Right lobe of liver (tissue), 4 donors: ENCODE measurements at regions not wholly inside any gene's neighbourhood (a gene's known extent, or its start where the extent isn't known, plus 50 kb on each side); places are given as distances from the start of the nearest gene placed in this dataset.

ENCODE experiments used
- POLR2A ChIP-seq: fragments of 450-650 bp; IDR thresholded peaks from one replicate; pipeline ENCODE4 v1.6.1; 2017; ENCODE audit warnings: antibody characterized with exemption, mild to moderate bottlenecking
- TF ChIP-seq, protein P1 (sequence below), 4 donors: fragments of 200-600 bp in 3 of 4; fragments of 450-650 bp in 1 of 4; IDR thresholded peaks; one replicate each; pipeline versions ENCODE4 v1.5.1 to v1.8.0; 2016 to 2022; ENCODE audit warnings: antibody characterized with exemption in 4 of 4, mild to moderate bottlenecking in 2 of 4
- donor health status: DM: no; HTN: no; CAD: no.
- donor health status: DM: no; HTN: no; CAD: no.
- donor health status: DM: no; HTN: yes; CAD: no.

DNA sequence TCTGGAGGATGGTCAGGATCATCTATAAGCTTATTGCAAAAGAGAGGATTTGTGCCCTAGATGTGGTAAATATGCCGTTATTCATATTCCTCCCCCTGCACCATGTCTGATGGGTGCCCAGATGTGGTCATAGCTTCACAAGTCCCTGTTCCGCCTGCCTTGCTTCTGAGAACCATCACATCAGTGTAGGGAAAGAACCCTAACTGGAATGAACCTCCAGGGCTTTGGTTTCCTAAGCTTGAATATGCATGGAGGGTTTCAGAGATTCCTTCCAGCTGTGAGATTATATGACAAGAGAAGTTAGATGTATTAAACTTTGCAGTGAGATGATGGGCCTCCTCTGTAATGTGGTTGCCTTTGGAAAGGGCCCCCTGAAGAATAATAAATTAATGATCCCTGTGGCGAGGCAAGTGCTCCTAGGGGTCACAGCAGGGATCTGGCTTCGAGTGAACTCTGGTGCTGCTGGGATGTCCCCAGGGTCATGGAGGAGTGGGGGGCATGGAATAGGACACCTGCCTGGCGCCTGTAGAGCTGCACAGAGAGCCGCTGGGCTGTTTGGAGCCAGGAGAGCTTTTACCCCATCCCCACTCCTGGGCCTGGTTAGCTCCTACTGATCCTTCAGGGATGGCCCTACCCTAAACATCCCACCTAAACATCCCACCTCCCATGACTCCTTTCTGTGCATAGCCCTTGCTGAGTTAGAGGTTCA is 56.0 kb upstream of the IRS2 start:
- TF ChIP-seq, protein P1, sequence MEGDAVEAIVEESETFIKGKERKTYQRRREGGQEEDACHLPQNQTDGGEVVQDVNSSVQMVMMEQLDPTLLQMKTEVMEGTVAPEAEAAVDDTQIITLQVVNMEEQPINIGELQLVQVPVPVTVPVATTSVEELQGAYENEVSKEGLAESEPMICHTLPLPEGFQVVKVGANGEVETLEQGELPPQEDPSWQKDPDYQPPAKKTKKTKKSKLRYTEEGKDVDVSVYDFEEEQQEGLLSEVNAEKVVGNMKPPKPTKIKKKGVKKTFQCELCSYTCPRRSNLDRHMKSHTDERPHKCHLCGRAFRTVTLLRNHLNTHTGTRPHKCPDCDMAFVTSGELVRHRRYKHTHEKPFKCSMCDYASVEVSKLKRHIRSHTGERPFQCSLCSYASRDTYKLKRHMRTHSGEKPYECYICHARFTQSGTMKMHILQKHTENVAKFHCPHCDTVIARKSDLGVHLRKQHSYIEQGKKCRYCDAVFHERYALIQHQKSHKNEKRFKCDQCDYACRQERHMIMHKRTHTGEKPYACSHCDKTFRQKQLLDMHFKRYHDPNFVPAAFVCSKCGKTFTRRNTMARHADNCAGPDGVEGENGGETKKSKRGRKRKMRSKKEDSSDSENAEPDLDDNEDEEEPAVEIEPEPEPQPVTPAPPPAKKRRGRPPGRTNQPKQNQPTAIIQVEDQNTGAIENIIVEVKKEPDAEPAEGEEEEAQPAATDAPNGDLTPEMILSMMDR (IDR thresholded peaks at IDR 0.05): no peak
- TF ChIP-seq POLR2A: no peak
